K562 (cell line): ENCODE measurements at regions not wholly inside any gene's neighbourhood (a gene's known extent, or its start where the extent isn't known, plus 50 kb on each side); places are given as distances from the start of the nearest gene placed in this dataset.

ENCODE experiments used
- ATAC-seq: fragments of 200-7000 bp; cut with Tn5 transposase; 3 replicates; pipeline ENCODE4 v1.9.1; 2020; ENCODE audit warnings: moderate library complexity
- BruUV-seq: library from RNA; stranded (reverse); fragments of 400-500 nt; replicated peaks from 2 replicates; lab custom pipeline; 2021; lab: Mats Ljungman, UMichigan
- CTCF ChIA-PET: fragments of 300-600 bp; formaldehyde crosslinking; extraction: SDS; loops from one replicate; lab custom pipeline; 2021; ENCODE audit warnings: low intra/inter-chr PET ratio; lab: Yijun Ruan, JAX
- POLR2A ChIA-PET: fragments of 300-600, 350-650 bp; sonication (Branson Sonifier 250); formaldehyde crosslinking; extraction: SDS; loops from one replicate; lab custom pipeline; 2021; ENCODE audit warnings: antibody characterized with exemption, inconsistent platforms; lab: Yijun Ruan, JAX
- DNase-seq, 4 experiments: peaks; one replicate each; pipeline versions ENCODE4 v3.0.0 to v3.0.0-alpha.2; 2011 to 2018; ENCODE audit warnings: low spot score in 3 of 4, mixed read lengths in 3 of 4; ENCODE audit errors: extremely low read depth in 1 of 4
- FAIRE-seq: peaks from 2 replicates; lab custom pipeline; 2011; peaks lifted over from hg19 to GRCh38; lab: Jason Lieb, UNC
- H2AFZ ChIP-seq: 2 replicates; pipeline ENCODE4 v1.6.0; 2011; ENCODE audit warnings: low read depth, low read length, control low read depth, inconsistent platforms
- H3K27ac ChIP-seq: fragments of 200-600 bp; 3 replicates; pipeline ENCODE4 v1.8.0; 2011; ENCODE audit warnings: low read depth, mild to moderate bottlenecking, control low read depth, inconsistent platforms, low read length, moderate library complexity, mixed read lengths; ENCODE audit errors: extremely low read depth
- H3K27me3 ChIP-seq, 2 experiments: fragments of 300-600 bp in 1 of 2; 2 replicates in 1 of 2; 3 replicates in 1 of 2; pipeline versions ENCODE4 v1.6.0 to v1.8.0; 2011; ENCODE audit warnings: inconsistent platforms in 2 of 2, low read length in 2 of 2, mild to moderate bottlenecking in 1 of 2, mixed read lengths in 1 of 2, moderate library complexity in 1 of 2; ENCODE audit not compliant: control insufficient read depth in 2 of 2, insufficient read depth in 2 of 2
- H3K36me3 ChIP-seq: fragments of 300-600 bp; 3 replicates; pipeline ENCODE4 v1.8.0; 2011; ENCODE audit warnings: mild to moderate bottlenecking, low read length, inconsistent platforms; ENCODE audit not compliant: control insufficient read depth, insufficient read depth
- H3K4me1 ChIP-seq, 2 experiments: fragments of 200-600 bp in 1 of 2; replicated peaks in 1 of 2; 2 replicates in 1 of 2; 3 replicates in 1 of 2; pipeline versions ENCODE4 v1.5.1 to v1.8.0; 2011; ENCODE audit warnings: inconsistent platforms in 2 of 2, low read length in 2 of 2, mild to moderate bottlenecking in 1 of 2, mixed read lengths in 1 of 2, moderate library complexity in 1 of 2; ENCODE audit not compliant: control insufficient read depth in 2 of 2, insufficient read depth in 2 of 2
- H3K4me2 ChIP-seq: 2 replicates; pipeline ENCODE4 v1.6.1; 2011; ENCODE audit warnings: low read length, control low read depth, inconsistent platforms, mixed read lengths; ENCODE audit not compliant: insufficient read depth
- H3K4me3 ChIP-seq: fragments of 200-600 bp; sonication (generic), shearing (Covaris generic); 2 replicates; pipeline ENCODE4 v1.5.1; 2016; ENCODE audit warnings: control low read depth, inconsistent platforms
- H3K79me2 ChIP-seq: fragments of 200-600 bp; 3 replicates; pipeline ENCODE4 v1.8.0; 2011; ENCODE audit warnings: low read length, inconsistent platforms; ENCODE audit not compliant: control insufficient read depth, insufficient read depth
- H3K9ac ChIP-seq, 2 experiments: 2 replicates each; pipeline versions ENCODE4 v1.6.0 to v1.6.1; 2011; ENCODE audit warnings: low read depth in 2 of 2, low read length in 2 of 2, control low read depth in 1 of 2, inconsistent platforms in 1 of 2, mild to moderate bottlenecking in 1 of 2, mixed read lengths in 1 of 2; ENCODE audit not compliant: insufficient read depth in 1 of 2
- H3K9me1 ChIP-seq: one replicate; pipeline ENCODE4 v1.6.0; 2011; ENCODE audit warnings: inconsistent platforms, mild to moderate bottlenecking, low read length, moderate library complexity; ENCODE audit not compliant: control insufficient read depth, insufficient read depth
- H3K9me3 ChIP-seq: replicated peaks from 2 replicates; pipeline ENCODE4 v1.5.1; 2011; ENCODE audit warnings: low read depth, low read length, inconsistent platforms; ENCODE audit not compliant: control insufficient read depth, insufficient read depth
- H4K20me1 ChIP-seq: replicated peaks from 2 replicates; pipeline ENCODE4 v1.6.1; 2011; ENCODE audit warnings: low read length, inconsistent platforms, mixed read lengths; ENCODE audit not compliant: control insufficient read depth, insufficient read depth
- BRF2 ChIP-seq: IDR thresholded peaks from 3 replicates; pipeline ENCODE4 v1.6.1; 2011; ENCODE audit warnings: borderline replicate concordance, mild to moderate bottlenecking; ENCODE audit not compliant: insufficient read length, insufficient read depth
- CBFA2T2 ChIP-seq: fragments of 450-650 bp; conservative IDR thresholded peaks from 2 replicates; pipeline ENCODE4 v1.6.1; 2017; ENCODE audit warnings: mild to moderate bottlenecking
- FOXA1 ChIP-seq: fragments of 450-650 bp; IDR thresholded peaks from 2 replicates; pipeline ENCODE4 v1.6.1; 2016; ENCODE audit warnings: mild to moderate bottlenecking, borderline replicate concordance
- GTF3C2 ChIP-seq: IDR thresholded peaks from 3 replicates; pipeline ENCODE4 v1.6.1; 2011; ENCODE audit warnings: borderline replicate concordance, mild to moderate bottlenecking, moderate library complexity; ENCODE audit not compliant: insufficient read length; ENCODE audit errors: extremely low read depth
- MXD1 ChIP-seq: fragments of 250-450 bp; sonication (Bioruptor Pico); IDR thresholded peaks from 2 replicates; pipeline ENCODE4 v1.8.0; 2021; ENCODE audit warnings: borderline replicate concordance, mild to moderate bottlenecking, moderate library complexity; ENCODE audit not compliant: poor library complexity, severe bottlenecking
- NUFIP1 ChIP-seq: fragments of 450-650 bp; IDR thresholded peaks from 2 replicates; pipeline ENCODE4 v1.6.1; 2018; ENCODE audit not compliant: partially characterized antibody
- PHB2 ChIP-seq: fragments of 450-650 bp; IDR thresholded peaks from 2 replicates; pipeline ENCODE4 v1.6.1; 2017; ENCODE audit warnings: low read depth
- POLR2G ChIP-seq: fragments of 200-400 bp; formaldehyde crosslinking; IDR thresholded peaks from 2 replicates; pipeline ENCODE4 v1.6.1; 2017; ENCODE audit warnings: low read depth, mild to moderate bottlenecking, antibody characterized with exemption, low read length, moderate library complexity
- RBM17 ChIP-seq: fragments of 200-400 bp; formaldehyde crosslinking; IDR thresholded peaks from 2 replicates; pipeline ENCODE4 v1.6.1; 2017; ENCODE audit warnings: low read depth, mild to moderate bottlenecking, low read length, borderline replicate concordance
- TEAD2 ChIP-seq: fragments of 450-650 bp; IDR thresholded peaks from 2 replicates; pipeline ENCODE4 v1.6.1; 2016; ENCODE audit warnings: missing genetic modification characterization, control low read depth, missing compliant biosample characterization
- ZBTB2 ChIP-seq: fragments of 450-650 bp; IDR thresholded peaks from 2 replicates; pipeline ENCODE4 v1.6.1; 2016; ENCODE audit warnings: antibody characterized with exemption
- whole genome bisulfite sequencing: fragments of 100-300 bp; shearing (Covaris generic); methylation state at CpG from one replicate; pipeline ENCODE4 v1.1.6; 2016; ENCODE audit warnings: low coverage, mixed read lengths; ENCODE audit not compliant: insufficient coverage; ENCODE audit errors: missing lambda C conversion rate; 5-methylcytosine and 5-hydroxymethylcytosine counted together
- in situ Hi-C: fragments of 300-500 bp; cut with MboI; formaldehyde crosslinking; loops from 4 replicates; pipeline ENCODE4 v1.15.0; 2018; ENCODE audit warnings: inconsistent platforms, mixed read lengths
- intact Hi-C: fragments of 100-400 bp; cut with micrococcal nuclease; formaldehyde crosslinking; loops from 2 replicates; pipeline ENCODE4 v1.14.2; 2022
- TF ChIP-seq, protein P1 (sequence below): fragments of 450-650 bp; IDR thresholded peaks from 2 replicates; pipeline ENCODE4 v1.7.1; 2018; ENCODE audit warnings: mild to moderate bottlenecking, low read depth; ENCODE audit not compliant: partially characterized antibody

DNA sequence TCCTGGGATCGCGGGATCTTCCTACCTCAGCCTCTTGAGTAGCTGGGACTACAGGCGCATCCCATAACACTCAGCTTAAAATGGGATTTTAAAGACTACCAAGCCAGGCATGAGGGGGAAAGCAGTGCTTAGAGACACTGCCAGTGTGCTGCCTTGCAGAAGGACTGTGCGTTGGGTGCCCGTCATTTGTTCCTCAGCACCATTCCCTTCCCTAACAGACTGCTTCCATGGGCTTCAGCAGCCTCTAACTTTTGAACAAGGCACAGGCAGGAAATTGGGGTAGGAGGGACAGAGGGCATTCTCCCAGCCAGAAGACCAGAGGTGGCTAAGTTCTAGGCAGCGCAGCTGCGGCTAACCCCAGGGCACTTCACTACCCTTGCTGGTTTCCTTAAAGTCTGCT is 73.9 kb upstream of the USP24 start:
- DNase-seq (no peak), ATAC-seq (no peak), FAIRE-seq (no peak)
- Histone ChIP-seq H3K9me3 (no peaks in the 10 kb centered on the region), H3K4me1 (no peaks in the 10 kb centered on the region; a peak in 1 of 5 replicates), H3K9me1 (no peaks in the 10 kb centered on the region), H3K9ac (no peak overlapping the region), H3K27me3 (peaks cover 27 to 45% of the 10 kb centered on the region in 2 experiments), H2AFZ (no peak overlapping the region), H3K4me2 (no peak overlapping the region), H3K4me3 (no peak overlapping the region), H4K20me1 (no peaks in the 10 kb centered on the region), H3K27ac (no peak overlapping the region), H3K79me2 (no peaks in the 10 kb centered on the region), H3K36me3 (no peaks in the 10 kb centered on the region)
- in situ Hi-C loops (loop anchor here (10.0 kb wide), 1 partner anchor 1296 kb away; no protein-coding TSS in a partner anchor), intact Hi-C loops (loop anchor here (5.0 to 10.0 kb wide), 3 partner anchors 193 to 1533 kb away; no protein-coding TSS in a partner anchor)
- ChIA-PET CTCF (no interaction called here), POLR2A (interaction anchor here (0.9 to 1.4 kb wide), 2 partner anchors 11 to 48 kb away, joined by 3 to 4 read pairs; no protein-coding TSS in a partner anchor)
- 3% methylated on average over 7 of the region's 7 CpGs for WGBS
- BruUV-seq, result no TSS peak
- TF ChIP-seq NUFIP1, result no peak
- TF ChIP-seq TEAD2, result no peak
- TF ChIP-seq BRF2, result no peak
- no peak for TF ChIP-seq GTF3C2
- no peak for TF ChIP-seq MXD1 (CRISPR knock-in tag)
- TF ChIP-seq PHB2, result no peak
- TF ChIP-seq CBFA2T2, result no peak
- TF ChIP-seq POLR2G, result no peak
- TF ChIP-seq, protein P1, sequence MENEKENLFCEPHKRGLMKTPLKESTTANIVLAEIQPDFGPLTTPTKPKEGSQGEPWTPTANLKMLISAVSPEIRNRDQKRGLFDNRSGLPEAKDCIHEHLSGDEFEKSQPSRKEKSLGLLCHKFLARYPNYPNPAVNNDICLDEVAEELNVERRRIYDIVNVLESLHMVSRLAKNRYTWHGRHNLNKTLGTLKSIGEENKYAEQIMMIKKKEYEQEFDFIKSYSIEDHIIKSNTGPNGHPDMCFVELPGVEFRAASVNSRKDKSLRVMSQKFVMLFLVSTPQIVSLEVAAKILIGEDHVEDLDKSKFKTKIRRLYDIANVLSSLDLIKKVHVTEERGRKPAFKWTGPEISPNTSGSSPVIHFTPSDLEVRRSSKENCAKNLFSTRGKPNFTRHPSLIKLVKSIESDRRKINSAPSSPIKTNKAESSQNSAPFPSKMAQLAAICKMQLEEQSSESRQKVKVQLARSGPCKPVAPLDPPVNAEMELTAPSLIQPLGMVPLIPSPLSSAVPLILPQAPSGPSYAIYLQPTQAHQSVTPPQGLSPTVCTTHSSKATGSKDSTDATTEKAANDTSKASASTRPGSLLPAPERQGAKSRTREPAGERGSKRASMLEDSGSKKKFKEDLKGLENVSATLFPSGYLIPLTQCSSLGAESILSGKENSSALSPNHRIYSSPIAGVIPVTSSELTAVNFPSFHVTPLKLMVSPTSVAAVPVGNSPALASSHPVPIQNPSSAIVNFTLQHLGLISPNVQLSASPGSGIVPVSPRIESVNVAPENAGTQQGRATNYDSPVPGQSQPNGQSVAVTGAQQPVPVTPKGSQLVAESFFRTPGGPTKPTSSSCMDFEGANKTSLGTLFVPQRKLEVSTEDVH, result no peak
- no peak for TF ChIP-seq FOXA1
- no peak for TF ChIP-seq RBM17
- TF ChIP-seq ZBTB2, result no peak
